ENCODE measurements at regions not wholly inside any gene's neighbourhood (a gene's known extent, or its start where the extent isn't known, plus 50 kb on each side); places are given as distances from the start of the nearest gene placed in this dataset.

GRCh38 chr5:124053340-124053739 lies 541.4 kb downstream of the CSNK1G3 start (continued):
- TF ChIP-seq, protein P1, sequence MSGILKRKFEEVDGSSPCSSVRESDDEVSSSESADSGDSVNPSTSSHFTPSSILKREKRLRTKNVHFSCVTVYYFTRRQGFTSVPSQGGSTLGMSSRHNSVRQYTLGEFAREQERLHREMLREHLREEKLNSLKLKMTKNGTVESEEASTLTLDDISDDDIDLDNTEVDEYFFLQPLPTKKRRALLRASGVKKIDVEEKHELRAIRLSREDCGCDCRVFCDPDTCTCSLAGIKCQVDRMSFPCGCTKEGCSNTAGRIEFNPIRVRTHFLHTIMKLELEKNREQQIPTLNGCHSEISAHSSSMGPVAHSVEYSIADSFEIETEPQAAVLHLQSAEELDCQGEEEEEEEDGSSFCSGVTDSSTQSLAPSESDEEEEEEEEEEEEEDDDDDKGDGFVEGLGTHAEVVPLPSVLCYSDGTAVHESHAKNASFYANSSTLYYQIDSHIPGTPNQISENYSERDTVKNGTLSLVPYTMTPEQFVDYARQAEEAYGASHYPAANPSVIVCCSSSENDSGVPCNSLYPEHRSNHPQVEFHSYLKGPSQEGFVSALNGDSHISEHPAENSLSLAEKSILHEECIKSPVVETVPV (CRISPR knock-in tag; IDR thresholded peaks at IDR 0.05), result no peak
- TF ChIP-seq TOX (CRISPR knock-in tag; IDR thresholded peaks at IDR 0.05; ENCODE audit: borderline replicate concordance) (no peak), SNAI2 (CRISPR knock-in tag; IDR thresholded peaks at IDR 0.05) (no peak), ZC3H10 (CRISPR knock-in tag; IDR thresholded peaks at IDR 0.05) (no peak), CSDC2 (CRISPR knock-in tag; IDR thresholded peaks at IDR 0.05) (no peak), TCF4 (CRISPR knock-in tag; IDR thresholded peaks at IDR 0.05; ENCODE audit: borderline replicate concordance) (no peak), PPARA (CRISPR knock-in tag; IDR thresholded peaks at IDR 0.05; ENCODE audit: borderline replicate concordance) (no peak), ZNF565 (CRISPR knock-in tag; conservative IDR thresholded peaks at IDR 0.05; ENCODE audit: low read depth) (no peak), RARB (CRISPR knock-in tag; IDR thresholded peaks at IDR 0.05) (no peak), ISL1 (CRISPR knock-in tag; IDR thresholded peaks at IDR 0.05) (no peak), ARNTL (CRISPR knock-in tag; IDR thresholded peaks at IDR 0.05; ENCODE audit: borderline replicate concordance, low read depth) (no peak)
- TF ChIP-seq, protein P2, sequence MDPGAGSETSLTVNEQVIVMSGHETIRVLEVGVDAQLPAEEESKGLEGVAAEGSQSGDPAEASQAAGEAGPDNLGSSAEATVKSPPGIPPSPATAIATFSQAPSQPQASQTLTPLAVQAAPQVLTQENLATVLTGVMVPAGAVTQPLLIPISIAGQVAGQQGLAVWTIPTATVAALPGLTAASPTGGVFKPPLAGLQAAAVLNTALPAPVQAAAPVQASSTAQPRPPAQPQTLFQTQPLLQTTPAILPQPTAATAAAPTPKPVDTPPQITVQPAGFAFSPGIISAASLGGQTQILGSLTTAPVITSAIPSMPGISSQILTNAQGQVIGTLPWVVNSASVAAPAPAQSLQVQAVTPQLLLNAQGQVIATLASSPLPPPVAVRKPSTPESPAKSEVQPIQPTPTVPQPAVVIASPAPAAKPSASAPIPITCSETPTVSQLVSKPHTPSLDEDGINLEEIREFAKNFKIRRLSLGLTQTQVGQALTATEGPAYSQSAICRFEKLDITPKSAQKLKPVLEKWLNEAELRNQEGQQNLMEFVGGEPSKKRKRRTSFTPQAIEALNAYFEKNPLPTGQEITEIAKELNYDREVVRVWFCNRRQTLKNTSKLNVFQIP (CRISPR knock-in tag; IDR thresholded peaks at IDR 0.05; ENCODE audit: borderline replicate concordance, low read depth), result no peak

DNA sequence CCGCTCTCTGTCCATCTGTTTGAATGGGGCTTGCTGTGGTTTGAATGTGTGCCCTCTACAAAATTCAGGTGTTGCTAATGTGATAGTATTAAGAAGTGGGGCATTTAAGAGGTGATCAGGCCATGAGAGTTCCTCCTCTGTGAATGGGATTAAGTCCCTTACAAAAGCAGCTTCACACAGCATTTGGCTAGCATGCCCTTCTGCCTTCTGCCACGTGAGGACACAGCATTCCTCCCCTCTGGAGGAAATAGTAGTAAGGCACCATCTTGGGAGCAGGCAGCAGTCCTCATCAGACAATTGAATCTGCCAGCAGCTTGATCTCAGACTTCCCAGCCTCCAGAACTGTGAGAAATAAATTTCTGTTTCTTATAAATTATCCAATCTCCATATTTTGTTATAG lies 540.2 kb downstream of the CSNK1G3 start:
- TF ChIP-seq GLIS3 (CRISPR knock-in tag; IDR thresholded peaks at IDR 0.05) (no peak), ARNTL (CRISPR knock-in tag; IDR thresholded peaks at IDR 0.05; ENCODE audit: borderline replicate concordance, low read depth) (no peak), ZNF565 (CRISPR knock-in tag; conservative IDR thresholded peaks at IDR 0.05; ENCODE audit: low read depth) (no peak), ZFP30 (CRISPR knock-in tag; IDR thresholded peaks at IDR 0.05) (no peak), RARB (CRISPR knock-in tag; IDR thresholded peaks at IDR 0.05) (no peak), PPARA (CRISPR knock-in tag; IDR thresholded peaks at IDR 0.05; ENCODE audit: borderline replicate concordance) (no peak), TCF4 (CRISPR knock-in tag; IDR thresholded peaks at IDR 0.05; ENCODE audit: borderline replicate concordance) (no peak), ZNF70 (CRISPR knock-in tag; IDR thresholded peaks at IDR 0.05) (no peak), ESRRG (CRISPR knock-in tag; IDR thresholded peaks at IDR 0.05) (no peak), ZC3H10 (CRISPR knock-in tag; IDR thresholded peaks at IDR 0.05) (no peak), TSHZ2 (CRISPR knock-in tag; IDR thresholded peaks at IDR 0.05) (no peak), ISL1 (CRISPR knock-in tag; IDR thresholded peaks at IDR 0.05) (no peak), OSR1 (CRISPR knock-in tag; IDR thresholded peaks at IDR 0.05) (no peak), ZNF8 (CRISPR knock-in tag; IDR thresholded peaks at IDR 0.05) (no peak), TOX (CRISPR knock-in tag; IDR thresholded peaks at IDR 0.05; ENCODE audit: borderline replicate concordance) (no peak), CSDC2 (CRISPR knock-in tag; IDR thresholded peaks at IDR 0.05) (no peak)
- TF ChIP-seq, protein P1 (CRISPR knock-in tag; IDR thresholded peaks at IDR 0.05), result no peak
- TF ChIP-seq, protein P3, sequence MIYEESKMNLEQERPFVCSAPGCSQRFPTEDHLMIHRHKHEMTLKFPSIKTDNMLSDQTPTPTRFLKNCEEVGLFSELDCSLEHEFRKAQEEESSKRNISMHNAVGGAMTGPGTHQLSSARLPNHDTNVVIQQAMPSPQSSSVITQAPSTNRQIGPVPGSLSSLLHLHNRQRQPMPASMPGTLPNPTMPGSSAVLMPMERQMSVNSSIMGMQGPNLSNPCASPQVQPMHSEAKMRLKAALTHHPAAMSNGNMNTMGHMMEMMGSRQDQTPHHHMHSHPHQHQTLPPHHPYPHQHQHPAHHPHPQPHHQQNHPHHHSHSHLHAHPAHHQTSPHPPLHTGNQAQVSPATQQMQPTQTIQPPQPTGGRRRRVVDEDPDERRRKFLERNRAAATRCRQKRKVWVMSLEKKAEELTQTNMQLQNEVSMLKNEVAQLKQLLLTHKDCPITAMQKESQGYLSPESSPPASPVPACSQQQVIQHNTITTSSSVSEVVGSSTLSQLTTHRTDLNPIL (CRISPR knock-in tag; IDR thresholded peaks at IDR 0.05; ENCODE audit: low read depth), result no peak
- ATAC-seq, result no peak

DNA sequence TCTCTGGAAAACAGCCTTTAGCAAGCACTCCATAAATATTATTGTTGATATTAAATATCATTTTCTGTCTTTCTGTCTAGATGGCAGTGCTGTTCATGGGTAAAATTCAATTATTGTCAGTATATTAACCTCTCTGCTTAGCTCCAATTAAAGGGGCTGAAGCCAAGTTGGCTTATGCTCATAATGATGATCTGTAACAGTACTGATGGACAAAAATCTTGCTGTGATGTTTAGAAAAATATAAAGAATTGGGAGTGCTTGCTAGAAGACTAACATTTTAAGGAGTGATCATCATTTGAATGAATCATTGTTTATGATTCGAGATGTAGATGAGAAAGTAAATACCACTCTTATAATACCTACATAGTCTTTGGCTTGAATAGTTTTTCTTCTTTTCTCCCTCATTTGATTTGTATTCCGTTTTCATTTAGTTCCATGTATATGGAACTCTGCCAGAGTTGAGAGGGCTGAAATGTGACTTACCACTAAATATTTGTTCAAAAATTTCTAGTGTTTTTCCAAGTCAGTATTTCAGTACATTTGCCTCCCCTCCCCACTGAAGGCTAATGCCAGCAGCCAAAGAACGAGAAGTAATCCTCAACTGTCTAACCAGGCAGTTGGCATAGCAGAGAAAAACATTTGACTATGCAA lies 538.3 kb downstream of the CSNK1G3 start:
- no peak for ATAC-seq
- TF ChIP-seq, protein P1 (CRISPR knock-in tag; IDR thresholded peaks at IDR 0.05), result no peak
